H4 (cell line): ENCODE measurements at regions not wholly inside any gene's neighbourhood (a gene's known extent, or its start where the extent isn't known, plus 50 kb on each side); places are given as distances from the start of the nearest gene placed in this dataset.
"Not testable (repeated sequence)": the region's sequence is repeated elsewhere in the genome, so short reads cannot be mapped to it uniquely, and the experiment has no call there.

Source experiments
- DNase-seq: peaks from one replicate; pipeline ENCODE4 v3.0.0-alpha.2; 2015; ENCODE audit warnings: low spot score

GRCh38 chr6:49097664-49098063 is 365.4 kb downstream of the MMUT start:
- DNase-seq, result not testable (repeated sequence)

- DNase-seq, result no peak
These were observed 365.9 kb downstream of the MMUT start for GRCh38 chr6:49097116-49097515.

GRCh38 chr6:49088631-49089030 is 374.4 kb downstream of the MMUT start:
- no peak for DNase-seq

GRCh38 chr6:49087369-49087768 is 375.7 kb downstream of the MMUT start:
- DNase-seq, result no peak

GRCh38 chr6:49082611-49083010 is 380.4 kb downstream of the MMUT start:
- DNase-seq, result no peak

GRCh38 chr6:49072885-49073620 is 390.0 kb downstream of the MMUT start:
- no peak for DNase-seq

- no peak for DNase-seq
These were observed 390.9 kb downstream of the MMUT start for GRCh38 chr6:49072146-49072545.

GRCh38 chr6:49070411-49070810 is 392.6 kb downstream of the MMUT start:
- no peak for DNase-seq

- no peak for DNase-seq
These were observed 408.7 kb downstream of the MMUT start for GRCh38 chr6:49054311-49054710.

GRCh38 chr6:49052901-49053300 is 410.2 kb downstream of the MMUT start:
- DNase-seq, result no peak

- DNase-seq, result no peak
These were observed 411.8 kb downstream of the MMUT start for GRCh38 chr6:49051281-49051680.

GRCh38 chr6:49050584-49050983 is 412.5 kb downstream of the MMUT start:
- DNase-seq, result no peak

- DNase-seq, result no peak
These were observed 424.7 kb downstream of the MMUT start for GRCh38 chr6:49038294-49038822.

GRCh38 chr6:49030251-49031020 is 432.6 kb downstream of the MMUT start:
- DNase-seq, result peak; percentile 69

GRCh38 chr6:49027644-49028043 is 435.4 kb downstream of the MMUT start:
- DNase-seq, result no peak

- DNase-seq, result no peak
These were observed 437.5 kb downstream of the MMUT start for GRCh38 chr6:49025273-49026240.

- no peak for DNase-seq
These were observed 458.3 kb downstream of the MMUT start for GRCh38 chr6:49004801-49005200.

GRCh38 chr6:49003348-49003747 is 459.7 kb downstream of the MMUT start:
- no peak for DNase-seq

GRCh38 chr6:49001856-49002541 is 461.1 kb downstream of the MMUT start:
- DNase-seq, result no peak

- DNase-seq, result no peak
These were observed 464.5 kb downstream of the MMUT start for GRCh38 chr6:48998574-48998973.

- DNase-seq, result no peak
These were observed 466.5 kb downstream of the MMUT start for GRCh38 chr6:48996461-48997119.
